ENCODE measurements at regions not wholly inside any gene's neighbourhood (a gene's known extent, or its start where the extent isn't known, plus 50 kb on each side); places are given as distances from the start of the nearest gene placed in this dataset.

DNA sequence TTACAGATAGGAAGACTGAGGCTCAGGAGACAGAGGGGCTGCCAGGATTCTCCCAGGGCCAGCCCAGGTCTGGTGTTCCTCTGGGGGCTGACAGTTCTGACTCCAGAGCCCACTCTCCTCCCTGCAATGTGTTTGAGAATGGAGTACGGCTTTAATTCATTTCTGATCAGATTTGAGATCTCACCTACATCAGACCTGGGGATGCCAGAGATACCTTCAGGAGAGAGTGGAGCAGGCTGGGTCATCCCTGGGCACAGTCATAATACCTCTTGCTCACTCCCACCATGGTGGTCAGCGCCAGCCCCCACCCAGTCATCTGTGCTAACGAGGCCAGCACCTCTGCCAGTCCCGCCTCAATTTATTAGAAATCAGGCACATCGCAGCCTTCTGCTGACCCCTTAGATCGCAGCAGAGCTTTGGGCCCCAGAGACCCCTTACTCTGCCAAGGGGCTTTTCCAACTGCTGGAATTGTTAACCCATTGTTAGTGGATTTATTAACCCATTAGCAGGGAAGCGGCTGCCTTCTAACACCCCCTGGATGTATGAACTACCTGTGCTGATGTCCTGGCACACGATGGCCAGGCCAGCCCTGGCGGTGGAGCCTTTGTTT, 352.1 kb downstream of the MATN1 start:
- TF ChIP-seq POLR2A (IDR thresholded peaks at IDR 0.05) (no peak), CTCF (IDR thresholded peaks at IDR 0.05) (no peak), EP300 (IDR thresholded peaks at IDR 0.05) (no peak)
